HS-27A (cell line): ENCODE measurements at regions not wholly inside any gene's neighbourhood (a gene's known extent, or its start where the extent isn't known, plus 50 kb on each side); places are given as distances from the start of the nearest gene placed in this dataset.
A peak's percentile ranks its signal among the peaks of the same experiment; 100 is the strongest.
"Not testable (repeated sequence)": the region's sequence is repeated elsewhere in the genome, so short reads cannot be mapped to it uniquely, and the experiment has no call there.

Experiments
- DNase-seq: peaks from one replicate; pipeline ENCODE4 v3.0.0-alpha.2; 2012; ENCODE audit warnings: low read depth, missing footprints

DNA sequence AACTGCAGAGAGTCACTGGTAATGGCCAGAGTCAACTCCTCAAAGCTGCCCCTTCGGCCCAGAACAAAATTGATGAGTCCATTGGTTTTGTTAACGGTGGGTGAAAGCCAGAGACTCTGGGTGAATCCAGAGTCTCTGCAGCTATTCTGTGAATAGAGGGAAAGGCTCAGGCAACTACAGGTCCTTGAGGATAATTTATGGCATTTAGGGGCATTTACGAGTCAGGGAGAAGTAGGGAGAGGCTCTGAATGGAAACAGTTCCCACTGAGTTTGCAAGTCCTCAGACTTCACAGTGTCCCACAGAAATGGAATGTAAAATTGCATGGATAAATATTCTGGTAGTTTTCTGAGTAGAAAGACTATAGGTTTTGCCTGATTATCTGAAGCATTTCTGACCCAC, 257.8 kb downstream of the SEC61B start:
- no peak for DNase-seq

DNA sequence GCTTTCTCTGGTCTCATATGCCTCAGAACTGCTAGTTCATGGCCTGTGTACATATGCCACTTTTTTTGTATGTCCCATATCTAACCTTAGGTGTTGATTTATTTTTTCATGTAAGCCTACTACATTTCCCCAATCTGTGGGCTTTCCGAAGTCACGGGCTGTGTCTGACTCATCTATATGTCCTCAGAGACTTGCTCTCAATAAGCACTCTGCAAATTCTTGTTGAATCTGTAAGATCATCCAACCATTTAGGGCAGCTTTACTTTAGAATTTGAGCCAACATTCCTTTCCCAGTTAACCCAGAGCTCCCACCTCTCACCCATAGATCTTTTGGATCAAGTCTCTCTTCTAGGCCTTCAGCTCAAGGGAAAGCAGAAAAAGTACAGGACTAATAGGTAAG, 263.4 kb downstream of the SEC61B start:
- DNase-seq = peak; percentile 4

DNA sequence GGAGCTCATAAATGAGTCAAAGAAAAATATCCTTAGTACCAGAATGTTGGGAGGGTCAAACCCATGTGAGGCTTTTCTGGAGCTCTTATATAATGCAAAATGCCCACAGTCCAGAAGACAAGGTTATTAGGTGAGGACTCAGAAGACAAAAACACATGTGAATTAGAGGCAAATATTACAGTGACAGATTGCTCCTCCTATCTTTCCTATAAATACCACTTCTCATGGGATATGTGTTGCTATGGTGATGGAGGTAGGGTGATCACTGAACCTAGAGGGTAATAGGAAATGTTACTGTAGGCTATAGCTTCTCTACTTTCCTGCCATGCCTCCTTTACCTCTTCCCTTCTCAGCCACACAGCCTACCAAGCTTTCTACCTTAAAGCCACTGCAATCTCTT, 264.6 kb downstream of the SEC61B start:
- DNase-seq = no peak

DNA sequence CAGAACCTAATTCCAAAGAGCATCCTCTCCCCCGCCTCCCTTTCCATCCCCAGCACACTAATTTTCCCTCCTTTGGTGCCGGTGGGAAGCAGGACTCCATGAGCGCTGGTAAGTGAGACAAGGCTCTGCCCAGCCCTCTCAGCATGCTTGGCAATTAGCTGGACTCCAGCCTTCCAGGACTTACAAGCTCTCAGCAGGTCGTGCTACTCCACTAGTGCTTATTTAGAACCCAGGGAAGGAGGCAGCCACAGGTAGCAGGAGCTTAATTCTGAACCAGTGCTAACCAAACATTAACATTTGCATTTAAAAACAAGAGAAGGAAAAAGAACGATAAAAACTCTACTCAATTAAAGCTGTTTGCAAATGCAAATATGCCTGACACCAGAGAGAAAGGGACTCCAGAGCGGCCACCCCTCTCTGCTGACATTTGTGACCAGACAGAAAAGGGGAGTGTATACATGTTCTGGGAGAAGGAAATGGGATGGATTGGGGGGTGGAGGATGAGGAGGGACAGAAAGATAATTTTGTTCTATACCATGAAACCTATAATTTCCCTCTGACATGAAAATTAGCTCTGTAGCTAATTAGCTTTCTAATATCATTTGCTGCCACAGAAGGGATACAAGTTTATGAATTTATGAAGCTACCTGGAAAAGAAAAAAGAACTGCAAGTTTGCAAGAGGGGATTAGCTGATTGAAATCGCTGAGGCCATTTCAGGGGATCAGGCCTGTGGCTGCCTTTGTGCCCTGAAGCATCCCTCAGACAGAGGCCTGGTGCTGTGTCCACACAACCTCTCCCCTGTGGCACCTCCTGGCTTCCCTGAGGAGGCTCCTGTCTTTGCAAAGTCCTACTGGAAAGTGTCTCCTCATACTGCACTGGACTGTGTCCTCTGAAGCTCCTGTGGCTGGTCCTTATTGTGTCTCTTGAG, 266.3 kb downstream of the SEC61B start:
- DNase-seq = no peak

DNA sequence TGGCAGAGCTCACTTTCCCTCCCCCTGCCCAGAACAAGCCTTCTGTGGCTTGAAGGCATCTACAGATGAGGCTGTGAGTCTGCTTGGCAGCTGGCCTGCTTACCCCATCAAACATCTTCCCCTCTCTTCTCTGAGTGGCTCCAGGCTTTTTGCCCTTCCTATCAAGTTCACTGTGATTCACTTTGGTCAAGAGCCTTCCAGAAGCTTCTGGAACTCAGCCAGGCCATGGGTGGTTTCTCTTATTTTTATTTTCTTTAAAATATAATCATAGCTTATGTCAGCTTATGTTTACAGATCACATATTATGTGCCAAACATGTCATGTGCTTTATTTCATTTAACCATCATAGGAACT, 267.0 kb downstream of the SEC61B start:
- DNase-seq = no peak

DNA sequence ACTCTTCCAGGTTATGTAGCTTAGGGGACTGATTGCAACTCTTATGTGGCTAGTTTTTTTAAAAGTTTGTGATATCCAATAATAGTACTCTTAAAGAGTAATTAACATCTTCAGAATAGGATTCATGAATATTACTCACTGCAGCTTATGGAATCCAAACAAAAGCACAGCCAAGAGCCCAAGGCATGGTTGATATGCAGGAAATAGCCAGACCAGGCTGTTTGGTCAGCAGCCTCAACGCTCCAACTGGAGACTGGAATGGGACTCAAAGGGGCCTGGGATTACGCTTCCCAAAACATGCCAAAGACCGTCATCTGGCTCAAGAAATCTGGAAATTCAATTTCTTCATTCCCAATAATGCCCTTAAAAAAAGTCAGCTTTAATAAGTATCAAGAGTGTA, 268.6 kb downstream of the SEC61B start:
- no peak for DNase-seq

DNA sequence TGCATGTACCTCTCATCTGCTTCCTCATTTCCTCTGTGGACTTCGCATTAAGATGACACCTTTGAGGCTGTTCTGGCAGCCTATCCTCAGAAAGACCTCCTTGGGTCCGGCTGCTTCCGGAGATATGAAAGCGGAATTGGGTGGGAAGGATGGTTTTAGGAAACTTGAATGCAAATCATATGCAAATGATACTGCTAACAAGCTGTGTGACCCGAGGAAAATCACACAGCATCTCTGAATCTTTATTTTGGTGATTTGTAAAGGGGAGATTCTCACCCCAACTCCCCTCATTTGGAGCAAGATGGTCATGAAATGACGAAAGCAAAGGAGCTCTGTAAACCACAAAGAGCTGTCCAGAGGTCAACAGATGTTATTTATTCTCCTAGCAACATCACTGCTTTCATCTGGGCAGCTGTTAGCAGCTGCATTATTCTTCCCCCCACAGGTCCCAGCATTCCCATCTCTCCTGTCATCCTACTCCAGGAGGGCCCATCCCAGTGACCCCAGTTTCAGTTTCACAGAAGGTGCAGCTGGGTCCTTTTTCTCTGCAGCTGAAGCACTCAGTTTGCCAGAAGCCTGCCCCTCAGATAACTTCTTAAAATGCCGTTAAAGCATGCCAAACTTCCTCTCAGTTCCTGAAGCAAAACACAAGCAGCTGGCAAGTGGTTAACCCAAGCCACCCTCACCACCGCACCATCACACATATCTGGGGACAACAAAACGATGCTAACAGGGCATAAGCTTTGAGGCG, 269.5 kb downstream of the SEC61B start:
- no peak for DNase-seq

DNA sequence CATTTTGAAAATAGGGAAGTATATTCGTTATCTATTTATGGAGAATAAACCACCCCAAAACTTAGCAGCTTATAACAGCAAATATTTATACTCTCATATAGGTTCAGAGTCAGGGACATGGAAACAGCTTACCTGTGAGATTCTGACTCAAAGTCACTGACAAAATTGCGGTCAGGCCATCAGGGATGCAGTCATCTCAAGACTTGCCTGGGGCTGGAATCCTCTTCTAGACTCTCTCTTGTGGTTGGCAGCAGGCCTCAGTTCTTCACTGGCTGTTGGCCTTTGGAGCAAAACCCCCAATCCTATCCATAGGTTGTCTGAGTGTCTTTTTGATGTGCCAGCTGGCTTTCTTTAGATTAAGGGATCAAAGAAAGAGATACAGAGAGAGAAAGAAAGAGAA, 275.6 kb downstream of the SEC61B start:
- DNase-seq = no peak

DNA sequence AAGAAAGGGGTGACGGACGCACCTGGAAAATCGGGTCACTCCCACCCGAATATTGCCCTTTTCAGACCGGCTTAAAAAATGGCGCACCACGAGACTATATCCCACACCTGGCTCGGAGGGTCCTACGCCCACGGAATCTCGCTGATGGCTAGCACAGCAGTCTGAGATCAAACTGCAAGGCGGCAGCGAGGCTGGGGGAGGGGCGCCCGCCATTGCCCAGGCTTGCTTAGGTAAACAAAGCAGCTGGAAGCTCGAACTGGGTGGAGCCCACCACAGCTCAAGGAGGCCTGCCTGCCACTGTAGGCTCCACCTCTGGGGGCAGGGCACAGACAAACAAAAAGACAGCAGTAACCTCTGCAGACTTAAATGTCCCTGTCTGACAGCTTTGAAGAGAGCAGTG, 276.9 kb downstream of the SEC61B start:
- not testable (repeated sequence) for DNase-seq

DNA sequence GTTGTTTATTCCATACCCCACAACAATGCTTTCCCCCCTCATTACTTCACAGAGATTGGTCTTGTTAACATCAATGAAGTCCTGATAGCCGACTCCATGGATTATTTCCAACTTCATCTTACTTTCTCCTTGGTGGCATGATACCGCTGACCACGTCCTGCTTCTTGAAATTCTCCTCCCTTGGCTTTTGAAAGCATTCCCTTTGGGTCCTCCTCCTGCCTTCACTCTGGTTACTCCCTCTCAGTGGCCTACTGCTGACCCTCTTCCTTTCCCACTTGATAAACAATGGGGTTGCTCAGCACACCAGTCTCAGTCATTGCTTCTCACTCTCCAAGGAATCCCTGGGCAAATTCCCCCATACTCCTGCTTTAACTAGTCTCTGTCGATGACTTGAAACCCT, 283.9 kb downstream of the SEC61B start:
- no peak for DNase-seq

DNA sequence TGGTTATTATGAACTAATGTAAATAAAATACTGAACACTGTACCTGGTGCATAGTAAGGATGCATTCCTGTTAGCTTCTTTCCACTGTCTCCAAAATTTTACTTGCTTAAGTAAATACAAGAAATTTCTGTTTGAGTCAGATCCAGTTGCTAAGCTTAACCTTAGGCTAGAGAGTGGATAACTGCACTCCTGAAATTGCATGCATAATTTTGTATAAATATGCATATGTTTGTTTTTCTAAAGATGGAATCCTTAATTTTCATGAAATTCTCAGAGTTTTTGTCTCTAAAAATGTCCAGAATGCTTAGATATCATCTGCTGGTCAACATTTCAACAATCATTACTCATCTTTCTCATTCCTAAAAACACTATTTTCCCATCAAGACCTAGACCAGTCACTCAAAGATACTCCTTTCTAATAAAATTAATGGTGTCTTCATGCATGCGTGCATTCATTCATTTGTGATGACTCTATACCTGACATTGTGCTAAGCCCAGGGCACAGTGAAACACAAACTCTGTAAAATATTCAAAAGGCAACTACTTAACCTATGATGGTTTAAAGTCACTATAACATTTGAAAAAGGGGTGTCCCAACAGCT, 284.8 kb downstream of the SEC61B start:
- no peak for DNase-seq

DNA sequence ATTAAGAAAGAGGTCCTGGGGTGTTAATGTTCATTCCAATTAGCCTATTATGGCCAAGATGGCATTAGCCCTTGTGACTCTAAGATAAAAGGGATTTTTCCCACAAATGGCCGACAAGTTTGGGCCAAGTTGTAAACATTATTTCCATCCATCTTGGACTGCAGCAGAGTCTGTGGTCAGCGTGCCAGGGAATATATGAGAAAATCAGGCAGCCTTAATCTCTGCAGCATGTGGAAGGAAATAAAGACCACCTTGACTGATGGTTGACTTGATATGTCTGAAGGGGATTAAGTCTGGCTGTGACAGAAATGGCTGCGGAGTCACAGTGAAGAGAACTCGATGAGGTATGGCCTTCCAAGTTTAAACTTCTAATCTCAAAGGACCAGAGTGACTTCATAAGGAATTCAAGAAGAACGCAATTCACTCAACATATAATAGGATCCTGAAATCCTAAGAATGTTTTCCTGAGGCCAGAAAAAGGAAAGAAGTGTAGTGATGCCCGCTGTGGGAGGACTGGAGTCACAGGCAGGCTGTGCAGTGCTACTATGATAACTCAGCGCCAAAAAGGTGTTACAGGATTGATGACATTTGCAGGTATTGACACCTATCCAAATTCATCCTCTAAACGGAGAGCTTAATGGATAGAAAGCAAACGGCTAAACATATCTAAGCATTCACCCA, 287.1 kb downstream of the SEC61B start:
- no peak for DNase-seq

DNA sequence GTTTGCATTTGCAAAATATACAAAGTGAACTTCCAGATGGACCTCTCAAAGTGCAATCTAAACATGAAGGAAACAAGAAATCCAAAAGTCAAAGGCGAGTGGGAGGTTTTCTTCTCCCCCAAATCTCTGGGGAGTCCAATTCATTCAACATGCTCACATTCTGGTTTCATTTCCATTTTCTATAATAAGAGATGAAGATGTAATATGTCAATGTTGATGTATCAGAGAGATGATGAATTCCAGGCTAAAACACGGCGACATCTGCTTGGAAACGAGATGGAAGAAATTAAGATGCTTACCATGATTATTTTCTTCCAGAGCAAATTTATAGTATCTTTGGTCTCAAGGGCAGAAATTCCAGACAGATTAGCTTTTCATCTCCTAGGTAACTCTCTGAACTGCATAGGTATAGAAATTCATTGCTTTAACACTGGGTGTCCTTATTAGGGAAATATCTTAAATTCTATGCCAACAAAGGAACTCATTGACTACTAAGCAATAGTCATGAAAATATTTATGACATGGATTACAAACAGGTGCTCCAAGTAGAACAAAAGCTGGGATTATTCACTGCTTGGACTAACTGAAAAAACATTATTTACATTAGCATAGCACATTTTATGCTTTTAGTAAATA, 287.9 kb downstream of the SEC61B start:
- DNase-seq = no peak

DNA sequence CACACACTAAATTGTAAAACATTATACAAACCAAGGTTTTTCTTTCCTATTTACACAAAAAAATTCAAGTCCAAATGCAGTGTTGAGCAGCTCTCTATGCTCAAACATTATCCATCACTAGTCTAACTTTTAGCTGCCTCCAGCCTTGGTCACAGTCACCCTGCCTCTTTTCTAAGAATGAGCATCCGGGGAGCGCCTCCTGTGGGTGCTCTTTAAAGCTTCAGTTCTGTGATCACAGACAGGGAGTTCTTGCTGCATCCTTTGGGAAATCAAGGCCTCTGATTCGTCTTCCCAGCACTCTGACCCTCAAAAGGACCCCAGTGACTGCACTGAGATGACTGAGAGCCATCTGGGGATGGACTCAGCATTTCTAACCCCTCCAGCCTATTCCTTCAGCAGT, 289.6 kb downstream of the SEC61B start:
- no peak for DNase-seq

DNA sequence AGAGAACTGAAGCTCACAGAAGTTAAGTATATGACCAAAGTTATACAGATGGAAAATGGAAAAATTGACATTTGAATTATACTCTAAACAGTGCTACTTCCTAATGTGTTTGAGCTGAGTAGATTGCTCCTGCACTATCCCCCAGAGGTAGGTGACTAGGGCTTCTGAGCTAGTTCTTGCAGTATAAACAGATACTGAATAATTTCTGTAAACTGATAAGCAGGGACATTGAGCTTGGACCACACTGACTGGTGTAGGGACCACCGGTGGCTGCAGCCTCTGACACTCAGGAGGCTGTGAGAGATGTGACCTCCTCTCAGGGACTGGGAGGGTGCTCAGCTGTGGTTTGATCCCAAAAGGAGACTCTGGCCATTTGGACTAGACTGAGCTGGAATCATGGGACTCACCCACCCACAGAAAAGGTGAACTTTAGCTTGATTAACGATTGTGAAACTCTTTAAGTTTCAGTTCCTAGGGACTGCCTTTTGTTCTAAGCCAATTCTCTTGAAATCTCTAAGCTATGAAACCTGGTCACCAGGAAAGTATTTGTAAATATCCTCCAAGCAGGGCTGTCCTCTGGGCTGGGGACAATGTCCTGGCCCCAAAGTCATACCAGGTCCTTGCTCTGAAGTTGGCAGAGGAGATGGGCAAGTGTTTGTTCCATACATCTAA, 291.5 kb downstream of the SEC61B start:
- DNase-seq = no peak

DNA sequence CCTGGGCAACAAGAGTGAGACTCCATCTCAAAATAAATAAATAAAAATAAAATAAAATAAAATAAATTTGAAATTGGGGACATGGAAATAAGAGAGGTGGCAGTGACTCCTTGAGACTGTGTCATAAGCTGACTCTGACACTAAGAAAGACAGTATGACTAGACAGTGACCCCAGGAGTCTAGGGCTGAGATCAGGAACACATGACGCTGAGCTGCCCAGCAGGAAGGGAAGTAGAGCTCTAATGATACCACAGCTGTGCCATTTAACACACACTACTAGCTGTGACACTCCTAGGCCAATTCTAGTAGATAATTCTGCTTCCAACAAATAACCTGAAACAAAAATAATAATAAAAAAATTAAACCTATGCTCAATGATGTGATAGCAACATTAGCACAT, 293.0 kb downstream of the SEC61B start:
- DNase-seq = no peak

DNA sequence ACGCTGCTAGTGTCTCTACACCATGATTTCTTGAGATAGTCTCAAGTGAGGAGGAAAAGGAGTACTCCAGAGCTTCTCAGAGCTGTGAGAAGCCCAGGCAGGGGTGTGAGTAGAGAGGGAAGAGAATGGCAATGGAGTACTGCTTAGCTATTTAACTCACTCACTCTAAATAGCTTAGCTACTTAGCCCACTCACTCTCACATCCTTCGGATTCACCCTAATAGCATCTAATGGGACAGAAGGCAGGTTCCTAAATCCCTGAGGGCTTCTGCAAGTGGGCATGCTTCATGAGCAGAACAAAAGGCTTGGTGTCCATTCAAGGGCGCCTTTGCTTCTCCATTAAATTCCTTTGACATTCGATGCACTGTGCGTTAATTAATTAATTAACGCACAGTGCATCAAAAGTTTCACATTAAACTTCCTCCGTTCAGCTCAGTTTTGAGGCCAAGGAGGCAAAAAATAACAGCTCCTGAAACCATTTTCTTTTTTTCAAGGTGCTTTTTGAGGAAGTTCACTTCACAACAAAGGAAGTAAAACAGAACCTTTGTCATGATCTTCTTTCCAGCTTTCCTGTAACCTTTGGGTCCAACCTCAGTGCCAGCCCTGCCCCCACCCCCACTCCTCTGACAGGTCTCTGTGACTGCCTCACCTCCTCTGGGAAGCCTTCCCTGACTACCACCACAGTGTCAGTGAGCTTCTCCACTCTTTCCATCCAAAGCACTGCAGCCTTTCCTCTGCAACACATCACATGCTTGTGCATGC, 294.0 kb downstream of the SEC61B start:
- no peak for DNase-seq

DNA sequence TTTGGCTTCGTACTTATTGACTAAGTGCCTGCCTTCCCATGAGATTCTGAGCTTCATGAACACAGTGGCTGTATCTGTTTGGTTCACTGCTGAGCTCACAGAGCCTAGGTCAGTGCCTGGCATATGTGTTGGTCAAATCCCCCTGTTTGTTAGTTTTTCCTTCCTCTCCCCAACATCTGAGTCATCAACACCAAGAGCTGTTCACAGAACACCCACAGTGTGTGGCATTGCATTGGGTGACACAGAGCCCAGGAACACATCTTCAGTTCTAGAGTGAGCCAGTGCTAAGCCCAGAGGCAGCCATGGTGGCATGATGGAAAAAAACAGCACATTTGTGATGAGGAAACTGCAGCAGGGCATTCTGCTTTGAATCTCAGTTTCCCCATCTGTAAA, 294.6 kb downstream of the SEC61B start:
- no peak for DNase-seq

DNA sequence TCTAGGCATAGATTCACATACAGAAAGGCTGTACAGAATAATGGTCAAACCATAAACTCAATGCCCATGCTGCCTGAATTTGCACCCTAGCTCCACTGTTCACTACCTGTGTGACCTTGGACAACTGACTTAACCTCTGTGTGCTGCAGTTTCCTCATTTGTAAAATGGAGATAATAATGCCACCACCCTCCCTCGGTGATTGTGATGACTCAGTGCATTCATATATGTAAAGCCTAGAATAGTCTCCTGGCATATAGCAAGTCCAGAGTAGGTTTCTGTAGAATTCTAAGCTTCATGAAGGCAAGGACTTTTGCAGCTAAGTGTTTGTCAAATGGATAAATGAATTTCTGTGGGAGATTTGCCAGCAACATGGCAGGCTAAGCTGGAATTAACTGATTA, 297.8 kb upstream of the NR4A3 start:
- DNase-seq = no peak

DNA sequence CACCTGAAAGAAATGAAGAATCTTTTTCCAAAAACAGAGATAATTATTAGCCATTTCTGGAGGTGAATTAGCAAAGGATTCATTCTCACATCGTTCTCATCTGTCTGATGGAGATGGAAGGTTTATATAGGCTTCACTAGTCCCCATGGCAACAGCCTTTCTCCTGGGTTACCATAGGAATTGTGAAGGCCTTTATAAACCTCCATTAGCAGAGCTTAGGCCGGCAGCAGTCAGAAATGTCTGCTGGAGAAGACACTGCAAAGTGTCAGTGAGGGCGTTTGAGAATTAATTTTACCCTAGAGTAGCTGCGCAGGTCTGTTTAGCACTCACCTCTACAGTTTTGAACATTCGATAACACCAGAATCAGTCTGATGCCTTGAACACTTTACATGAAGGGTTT, 290.4 kb upstream of the NR4A3 start:
- DNase-seq = no peak

DNA sequence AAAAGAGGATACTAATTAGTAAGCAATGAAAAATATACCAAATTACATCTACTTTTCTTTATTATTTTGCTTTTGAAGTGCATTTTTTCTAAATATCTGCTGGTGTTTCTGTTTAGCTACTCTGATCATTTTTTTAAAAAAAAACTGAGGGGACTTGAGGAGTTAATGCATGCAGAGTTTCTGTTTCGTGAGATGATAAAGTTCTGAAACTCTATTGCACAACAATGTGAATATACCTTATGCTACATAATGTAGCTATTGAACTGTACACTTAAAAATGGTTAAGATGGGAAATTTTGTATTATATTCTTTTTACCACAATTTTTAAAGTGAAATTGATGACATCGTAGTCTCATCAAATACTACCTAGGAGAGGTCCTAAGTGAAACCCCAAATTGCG, 288.3 kb upstream of the NR4A3 start:
- DNase-seq = no peak
